GM21515 (cell line): ENCODE measurements at regions not wholly inside any gene's neighbourhood (a gene's known extent, or its start where the extent isn't known, plus 50 kb on each side); places are given as distances from the start of the nearest gene placed in this dataset.

ENCODE experiments used
- ATAC-seq: cut with Tn5 transposase; IDR thresholded peaks from one replicate; pipeline ENCODE4 v1.9.1; 2021; ENCODE audit not compliant: unreplicated experiment

- no peak for ATAC-seq
Observed at GRCh38 chr13:73481886-73482445, 423.2 kb downstream of the KLF5 start.

GRCh38 chr13:73480779-73481559, 422.2 kb downstream of the KLF5 start:
- no peak for ATAC-seq

GRCh38 chr13:73479856-73480255, 421.1 kb downstream of the KLF5 start:
- ATAC-seq = no peak

- ATAC-seq = no peak
Observed at GRCh38 chr13:73479351-73479750, 420.5 kb downstream of the KLF5 start.

- no peak for ATAC-seq
Observed at GRCh38 chr13:73477441-73477840, 418.6 kb downstream of the KLF5 start.

GRCh38 chr13:73473016-73473415, 414.2 kb downstream of the KLF5 start:
- no peak for ATAC-seq

- ATAC-seq = no peak
Observed at GRCh38 chr13:73467125-73467524, 408.3 kb downstream of the KLF5 start.

GRCh38 chr13:73466561-73466960, 407.8 kb downstream of the KLF5 start:
- no peak for ATAC-seq

- no peak for ATAC-seq
Observed at GRCh38 chr13:73465617-73465971, 406.8 kb downstream of the KLF5 start.

- ATAC-seq = no peak
Observed at GRCh38 chr13:73464758-73465616, 406.2 kb downstream of the KLF5 start.

GRCh38 chr13:73462241-73462640, 403.4 kb downstream of the KLF5 start:
- ATAC-seq = no peak

- ATAC-seq = no peak
Observed at GRCh38 chr13:73451221-73452029, 392.6 kb downstream of the KLF5 start.

- no peak for ATAC-seq
Observed at GRCh38 chr13:73450583-73450982, 391.8 kb downstream of the KLF5 start.

GRCh38 chr13:73449252-73449651, 390.4 kb downstream of the KLF5 start:
- ATAC-seq = no peak

- ATAC-seq = no peak
Observed at GRCh38 chr13:73440296-73440895, 381.6 kb downstream of the KLF5 start.

GRCh38 chr13:73433890-73434289, 375.1 kb downstream of the KLF5 start:
- no peak for ATAC-seq

GRCh38 chr13:73433458-73433857, 374.7 kb downstream of the KLF5 start:
- ATAC-seq = no peak

GRCh38 chr13:73429701-73430100, 370.9 kb downstream of the KLF5 start:
- no peak for ATAC-seq

GRCh38 chr13:73428706-73429105, 369.9 kb downstream of the KLF5 start:
- no peak for ATAC-seq

- no peak for ATAC-seq
Observed at GRCh38 chr13:73428137-73428536, 369.3 kb downstream of the KLF5 start.

GRCh38 chr13:73422973-73423372, 364.2 kb downstream of the KLF5 start:
- no peak for ATAC-seq
